ENCODE measurements at regions not wholly inside any gene's neighbourhood (a gene's known extent, or its start where the extent isn't known, plus 50 kb on each side); places are given as distances from the start of the nearest gene placed in this dataset.

DNA sequence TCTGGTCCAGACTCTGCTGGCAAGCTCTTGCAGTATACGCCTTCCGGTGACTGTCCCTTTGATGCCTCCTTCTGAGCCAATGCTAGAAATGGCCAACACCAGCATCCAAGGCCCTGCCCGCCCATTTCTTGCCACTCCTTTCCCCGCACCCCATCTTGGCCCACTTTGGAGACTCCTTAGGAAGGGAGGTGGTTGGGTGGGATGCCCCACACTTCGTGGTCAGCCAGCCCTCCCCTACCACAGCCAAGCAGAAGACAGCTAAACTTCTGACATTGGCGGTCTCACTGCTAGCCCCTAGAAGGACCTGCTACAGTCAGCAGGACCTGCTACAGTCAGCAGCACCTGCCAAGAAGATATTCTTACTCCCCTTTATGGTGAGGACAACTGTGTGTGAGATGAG is 73.5 kb upstream of the CLDN14 start:
- DNase-seq (ENCODE audit: low read depth) = no peak
- H3K4me3 ChIP-seq (ENCODE audit: low read depth, low read length) = no peak overlapping the region
- TF ChIP-seq, protein P1, sequence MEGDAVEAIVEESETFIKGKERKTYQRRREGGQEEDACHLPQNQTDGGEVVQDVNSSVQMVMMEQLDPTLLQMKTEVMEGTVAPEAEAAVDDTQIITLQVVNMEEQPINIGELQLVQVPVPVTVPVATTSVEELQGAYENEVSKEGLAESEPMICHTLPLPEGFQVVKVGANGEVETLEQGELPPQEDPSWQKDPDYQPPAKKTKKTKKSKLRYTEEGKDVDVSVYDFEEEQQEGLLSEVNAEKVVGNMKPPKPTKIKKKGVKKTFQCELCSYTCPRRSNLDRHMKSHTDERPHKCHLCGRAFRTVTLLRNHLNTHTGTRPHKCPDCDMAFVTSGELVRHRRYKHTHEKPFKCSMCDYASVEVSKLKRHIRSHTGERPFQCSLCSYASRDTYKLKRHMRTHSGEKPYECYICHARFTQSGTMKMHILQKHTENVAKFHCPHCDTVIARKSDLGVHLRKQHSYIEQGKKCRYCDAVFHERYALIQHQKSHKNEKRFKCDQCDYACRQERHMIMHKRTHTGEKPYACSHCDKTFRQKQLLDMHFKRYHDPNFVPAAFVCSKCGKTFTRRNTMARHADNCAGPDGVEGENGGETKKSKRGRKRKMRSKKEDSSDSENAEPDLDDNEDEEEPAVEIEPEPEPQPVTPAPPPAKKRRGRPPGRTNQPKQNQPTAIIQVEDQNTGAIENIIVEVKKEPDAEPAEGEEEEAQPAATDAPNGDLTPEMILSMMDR (conservative IDR thresholded peaks at IDR 0.05; ENCODE audit: low read depth, low read length) = no peak

DNA sequence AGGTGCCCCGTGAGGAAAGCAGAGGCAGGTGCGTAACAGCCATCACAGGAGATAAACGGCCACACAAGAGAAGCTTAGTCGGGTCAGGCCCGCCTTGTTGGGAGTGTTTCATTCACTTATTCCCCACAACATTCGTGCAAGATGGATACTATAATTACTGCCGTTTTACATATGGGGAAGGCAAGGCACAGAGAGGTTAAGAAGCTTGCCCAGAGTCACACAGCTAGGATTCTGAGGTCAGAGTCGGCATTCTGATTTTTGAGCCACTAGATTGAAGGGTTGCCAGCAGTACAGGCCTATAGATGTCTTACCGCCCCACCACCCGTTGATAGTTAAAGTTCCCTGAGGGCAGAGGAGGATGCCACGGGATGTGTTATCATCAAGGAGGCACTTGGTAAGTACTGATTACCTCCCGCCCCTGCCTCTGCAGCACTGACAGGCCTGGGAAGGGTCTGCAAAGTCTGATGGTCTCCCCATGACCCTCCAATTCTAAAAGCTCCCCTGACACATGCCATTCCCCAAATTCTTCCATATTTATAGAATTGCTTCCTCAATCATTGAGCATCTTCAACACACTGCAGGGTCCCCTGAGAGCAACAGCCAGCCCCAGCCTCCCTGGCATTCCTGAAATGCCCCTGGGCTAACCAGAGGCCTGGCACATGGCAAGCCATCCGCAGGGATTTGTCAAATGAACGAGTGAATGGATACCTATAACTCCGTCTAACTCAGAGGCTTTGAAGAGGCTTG is 74.7 kb upstream of the CLDN14 start:
- TF ChIP-seq, protein P1 (conservative IDR thresholded peaks at IDR 0.05; ENCODE audit: low read depth, low read length) = no peak
- no peak for DNase-seq (ENCODE audit: low read depth)
- H3K4me3 ChIP-seq (ENCODE audit: low read depth, low read length) = no peak overlapping the region

DNA sequence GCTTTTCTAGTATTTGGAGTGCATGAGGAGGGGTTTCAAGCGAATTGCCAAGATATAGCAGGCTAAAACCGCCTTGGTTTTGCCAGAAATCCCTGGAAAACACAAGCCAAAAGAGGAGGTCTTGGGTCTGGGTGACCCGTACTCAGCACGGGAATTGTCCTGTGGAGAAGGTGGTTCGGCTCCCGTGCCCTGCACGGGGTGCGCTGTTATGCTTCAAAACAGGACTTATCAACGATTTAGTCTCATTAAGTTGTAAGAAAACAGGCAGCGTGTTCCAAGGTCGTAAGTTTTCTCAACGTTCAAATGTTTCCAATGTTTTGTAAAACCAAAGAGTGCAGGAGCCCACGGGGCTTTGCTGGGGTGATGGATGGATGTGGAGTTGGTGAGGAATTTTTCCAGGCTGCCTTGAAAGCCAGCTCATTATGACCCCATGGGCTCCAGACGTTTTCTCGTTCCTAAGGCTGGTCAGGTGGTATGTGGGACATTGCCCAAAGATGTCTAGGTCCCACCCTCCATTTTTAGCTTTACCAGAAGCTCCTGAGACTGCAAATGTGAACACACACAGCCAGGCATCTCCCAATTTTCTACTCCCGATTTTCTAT is 75.4 kb upstream of the CLDN14 start:
- H3K4me3 ChIP-seq (ENCODE audit: low read depth, low read length) = no peak overlapping the region
- DNase-seq (ENCODE audit: low read depth) = no peak
- TF ChIP-seq, protein P1 (conservative IDR thresholded peaks at IDR 0.05; ENCODE audit: low read depth, low read length) = no peak

DNA sequence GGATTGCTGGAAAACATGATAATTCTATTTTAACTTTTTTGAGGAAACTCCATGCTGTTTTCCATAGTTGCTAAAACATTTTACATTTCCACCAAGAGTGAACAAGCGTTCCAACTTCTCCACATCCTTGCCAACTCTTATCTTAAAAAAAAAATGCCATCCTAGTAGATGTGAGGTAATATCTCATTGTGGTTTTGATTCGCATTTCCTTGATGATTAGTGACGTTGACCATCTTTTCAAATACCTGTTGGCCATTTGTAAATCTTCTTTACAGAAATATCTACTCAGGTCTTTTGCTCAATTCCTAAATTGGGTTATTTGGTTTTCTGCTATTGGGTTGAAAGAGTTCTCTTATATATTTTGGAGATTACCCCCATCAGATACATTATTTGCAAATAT is 77.4 kb upstream of the CLDN14 start:
- H3K4me3 ChIP-seq (ENCODE audit: low read depth, low read length) = no peak overlapping the region
- TF ChIP-seq, protein P1 (conservative IDR thresholded peaks at IDR 0.05; ENCODE audit: low read depth, low read length) = no peak
- DNase-seq (ENCODE audit: low read depth) = no peak

DNA sequence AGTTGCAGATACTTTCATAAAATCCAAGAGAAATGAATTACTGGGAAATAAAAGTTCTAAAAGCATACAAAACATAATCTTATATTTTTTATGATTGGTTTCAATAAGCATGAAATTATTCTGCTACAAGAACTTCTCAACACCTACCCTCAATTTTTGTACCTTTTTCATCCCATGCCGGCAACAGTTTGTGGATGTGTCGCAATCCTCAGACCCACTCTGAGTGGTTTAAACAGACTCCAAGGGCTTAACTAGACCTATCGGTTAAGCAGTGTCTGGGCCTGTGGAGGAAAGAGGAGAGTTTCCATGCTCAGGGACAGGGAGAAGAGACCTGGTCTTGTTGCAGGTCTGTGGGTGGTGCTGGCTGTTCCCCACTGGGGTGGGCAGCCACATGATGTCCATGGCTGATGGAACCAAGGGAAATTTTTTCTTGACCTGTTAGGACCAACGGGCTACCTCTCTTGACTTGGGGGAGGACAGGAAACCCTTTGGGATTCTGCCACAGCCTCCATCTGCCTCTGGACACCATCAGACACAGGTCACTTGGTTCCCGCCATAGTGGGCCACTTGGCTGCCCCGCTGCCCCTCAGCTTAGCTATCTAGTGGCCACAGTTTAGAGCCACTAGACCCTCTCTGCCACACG is 81.1 kb upstream of the CLDN14 start:
- TF ChIP-seq, protein P1 (conservative IDR thresholded peaks at IDR 0.05; ENCODE audit: low read depth, low read length) = no peak
- no peak overlapping the region for H3K4me3 ChIP-seq (ENCODE audit: low read depth, low read length)
- DNase-seq (ENCODE audit: low read depth) = no peak

DNA sequence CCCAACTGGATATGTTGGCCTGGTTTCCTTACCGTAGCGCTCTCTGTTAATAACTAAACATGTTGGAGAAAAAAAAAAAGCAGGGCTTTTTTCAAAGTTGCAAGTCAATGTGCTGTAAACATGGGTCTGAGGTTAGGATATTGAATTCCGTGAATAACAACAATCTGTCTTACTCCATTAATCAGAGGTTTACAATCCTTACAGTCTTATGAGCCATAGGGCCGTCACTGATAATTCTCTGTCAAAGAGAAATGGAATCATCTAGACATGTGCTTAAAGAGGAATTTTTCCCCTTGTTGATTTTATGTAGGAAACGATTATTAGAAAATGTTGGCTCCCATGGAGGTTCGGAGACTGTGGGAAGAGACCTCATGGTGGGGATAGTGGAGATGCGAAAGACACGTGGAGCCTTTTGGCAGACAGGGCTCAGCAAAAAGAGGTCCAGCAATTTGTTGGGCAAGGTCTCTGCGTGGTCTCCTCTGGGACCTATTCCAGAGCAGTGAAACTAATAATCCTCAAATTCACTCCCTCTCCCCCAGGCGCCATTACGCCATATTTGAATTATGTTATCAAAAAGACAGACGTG is 83.5 kb upstream of the CLDN14 start:
- no peak overlapping the region for H3K4me3 ChIP-seq (ENCODE audit: low read depth, low read length)
- no peak for DNase-seq (ENCODE audit: low read depth)
- TF ChIP-seq, protein P1 (conservative IDR thresholded peaks at IDR 0.05; ENCODE audit: low read depth, low read length) = no peak
